Heart left ventricle (tissue), 16 donors: ENCODE measurements at regions not wholly inside any gene's neighbourhood (a gene's known extent, or its start where the extent isn't known, plus 50 kb on each side); places are given as distances from the start of the nearest gene placed in this dataset.
"Not testable (repeated sequence)": the region's sequence is repeated elsewhere in the genome, so short reads cannot be mapped to it uniquely, and the experiment has no call there.

ENCODE experiments used
- ATAC-seq, 4 donors: fragments of 200-7000 bp; cut with Tn5 transposase; one replicate each; pipeline ENCODE4 v1.9.1; 2020 to 2022; ENCODE audit warnings: moderate library complexity in 4 of 4, mild to moderate bottlenecking in 3 of 4, moderate number of reproducible peaks in 1 of 4
- DNase-seq, 5 donors: peaks; one replicate each; pipeline ENCODE4 v3.0.0-alpha.2; 2020
- H3K27ac ChIP-seq, 12 donors: fragments of 200-600 bp; sonication (generic) in 4 of 12; one replicate each; pipeline versions ENCODE4 v1.5.0 to v1.8.0; 2016 to 2022; ENCODE audit warnings: mild to moderate bottlenecking in 2 of 12
- H3K27me3 ChIP-seq, 9 donors: fragments of 200-600 bp; sonication (generic) in 2 of 9; one replicate each; pipeline versions ENCODE4 v1.5.1 to v1.8.0; 2016 to 2022; ENCODE audit warnings: mild to moderate bottlenecking in 3 of 9
- H3K36me3 ChIP-seq, 9 donors: fragments of 200-600 bp; sonication (generic) in 2 of 9; one replicate each; pipeline versions ENCODE4 v1.5.0 to v1.8.0; 2018 to 2022; ENCODE audit warnings: mild to moderate bottlenecking in 2 of 9
- H3K4me1 ChIP-seq, 12 donors: fragments of 200-600 bp; sonication (generic) in 4 of 12; one replicate each; pipeline versions ENCODE4 v1.5.0 to v1.8.0; 2016 to 2022; ENCODE audit warnings: mild to moderate bottlenecking in 3 of 12
- H3K4me3 ChIP-seq, 12 donors: fragments of 200-600 bp; sonication (generic) in 4 of 12; one replicate each; pipeline versions ENCODE4 v1.5.0 to v1.8.0; 2017 to 2022; ENCODE audit warnings: mild to moderate bottlenecking in 9 of 12, moderate library complexity in 4 of 12
- H3K9me3 ChIP-seq, 12 donors: fragments of 200-600 bp; sonication (generic) in 4 of 12; one replicate each; pipeline versions ENCODE4 v1.5.0 to v1.8.0; 2016 to 2022; ENCODE audit warnings: mild to moderate bottlenecking in 1 of 12
- CTCF ChIP-seq, 12 donors: fragments of 200-600 bp; sonication (generic) in 4 of 12; IDR thresholded peaks; one replicate each; pipeline versions ENCODE4 v1.5.0 to v1.8.0; 2018 to 2022; ENCODE audit warnings: antibody characterized with exemption in 12 of 12, mild to moderate bottlenecking in 5 of 12
- POLR2A ChIP-seq, 2 donors: fragments of 450-650 bp; IDR thresholded peaks; one replicate each; pipeline ENCODE4 v1.6.1; 2017; ENCODE audit warnings: antibody characterized with exemption in 2 of 2, mild to moderate bottlenecking in 2 of 2, moderate library complexity in 2 of 2
- WGBS, 4 donors: extraction: QIAGEN DNeasy Blood & Tissue Kit in 2 of 4; methylation state at CpG; one replicate each; pipeline versions ENCODE4 v1.1.5 to v1.1.7; 2013 to 2018; 5-methylcytosine and 5-hydroxymethylcytosine counted together
- intact Hi-C, 10 donors: fragments of 100-400 bp; cut with DNase I; formaldehyde crosslinking; loops; one replicate each; pipeline versions ENCODE4 v1.11.1 to v1.14.2; 2022
- donor health status: ischemic (EF 13 %, LVEDD 7.1; RV severe dilation, severe dysfunction).
- donor health status: healthy with polysubstance abuse.
- donor health status: DM: no; HTN: yes; CAD: no.
- donor health status: DM: no; HTN: no; CAD: no.
- donor health status: ischemic (EF 25% LVEDD 6.9; RV normal size, moderate dysfunction).
- donor health status: ischemic (EF 25% LVEDD 5.7; RV mildly dilated, moderate dysfunction).
- donor health status: healthy.
- donor health status: DM: yes; HTN: yes; CAD: no.
- donor health status: ischemic (EF 35%, LVEDD 5.7; RV mildly dilated, moderate dysfunction).
- donor health status: nonischemic (EF 11% LVEDD 7.7; RV severe dilation, severe dysfunction).
- donor health status: DM: yes; HTN: yes; CAD: no.
- donor health status: PGD.
- donor health status: ischemic (EF 29% LVEDD 5.4; RV normal size, mild dysfunction).
- donor health status: nonischemic (EF 23%, LVEDD 6.1; RV moderate dilation, normal function).

- Histone ChIP-seq H3K4me3 (no peak overlapping the region), H3K27ac (peak overlapping the region in 11 of 12 donors; percentile 4 to 75 (median 46)), H3K4me1 (peaks cover 0 to 37% (median 16%) of the 10 kb centered on the region in 12 donors), H3K9me3 (peaks cover 0 to 11% (median 3%) of the 10 kb centered on the region in 12 donors), H3K27me3 (no peaks in the 10 kb centered on the region), H3K36me3 (no peaks in the 10 kb centered on the region)
- peak in 1 of 5 donors; percentile 31 for DNase-seq
- WGBS, 4 donors, result 25 to 49% (median 42%) methylated on average over 2 of the region's 2 CpGs
- intact Hi-C loops, result loop anchor here in 3 of 10 donors (10.0 kb wide), 3 partner anchors 165 to 615 kb away; partner anchors contain the start of gene PIK3R1 (in 1 of the 3)
- peak in 3 of 4 donors; percentile 29 to 45 (median 41) for ATAC-seq
- TF ChIP-seq POLR2A (IDR thresholded peaks at IDR 0.05), result no peak
- TF ChIP-seq CTCF (IDR thresholded peaks at IDR 0.05), result no peak
Measured at GRCh38 chr5:67639976-67640375, 443.4 kb upstream of the CD180 start.

GRCh38 chr5:67639313-67639712, 442.7 kb upstream of the CD180 start:
- Histone ChIP-seq H3K27me3 (no peaks in the 10 kb centered on the region), H3K4me1 (peaks cover 0 to 37% (median 16%) of the 10 kb centered on the region in 12 donors), H3K36me3 (no peaks in the 10 kb centered on the region), H3K27ac (peak overlapping the region in 11 of 12 donors; percentile 4 to 76 (median 55)), H3K4me3 (no peak overlapping the region), H3K9me3 (peaks cover 0 to 4% (median under 1%) of the 10 kb centered on the region in 12 donors)
- TF ChIP-seq POLR2A (IDR thresholded peaks at IDR 0.05) (no peak), CTCF (IDR thresholded peaks at IDR 0.05) (no peak)
- WGBS, 4 donors, result 44 to 64% (median 49%) methylated on average over 3 of the region's 3 CpGs
- intact Hi-C loops, result no loop called here
- DNase-seq (peak; percentile 33 to 59 (median 54)), ATAC-seq (peak in 2 of 4 donors; percentile 38 to 44)

- ATAC-seq (no peak), DNase-seq (no peak)
- WGBS, 4 donors, result 76 to 88% (median 79%) methylated on average over 3 of the region's 3 CpGs
- Histone ChIP-seq H3K9me3 (no peaks in the 10 kb centered on the region), H3K27me3 (no peaks in the 10 kb centered on the region), H3K36me3 (no peaks in the 10 kb centered on the region), H3K27ac (peak overlapping the region in 2 of 12 donors; percentile 19 to 28), H3K4me3 (no peak overlapping the region), H3K4me1 (peaks cover 0 to 33% (median 15%) of the 10 kb centered on the region in 12 donors)
- TF ChIP-seq CTCF (IDR thresholded peaks at IDR 0.05) (no peak), POLR2A (IDR thresholded peaks at IDR 0.05) (no peak)
- intact Hi-C loops, result no loop called here
Measured at GRCh38 chr5:67636850-67637524, 440.4 kb upstream of the CD180 start.

- intact Hi-C loops, result no loop called here
- no peaks in the 10 kb centered on the region for H3K27me3 ChIP-seq
- no peak overlapping the region for H3K4me3 ChIP-seq
- ATAC-seq (peak; percentile 71 to 92 (median 86)), DNase-seq (peak; percentile 27 to 75 (median 72))
- TF ChIP-seq CTCF (IDR thresholded peaks at IDR 0.05) (no peak), POLR2A (IDR thresholded peaks at IDR 0.05) (no peak)
- 47 to 84% (median 57%) methylated on average over 1 of the region's 1 CpG for WGBS, 4 donors
- H3K36me3 ChIP-seq, result no peaks in the 10 kb centered on the region
- no peaks in the 10 kb centered on the region for H3K9me3 ChIP-seq
- peaks cover 0 to 33% (median 15%) of the 10 kb centered on the region in 12 donors for H3K4me1 ChIP-seq
- H3K27ac ChIP-seq, result peak overlapping the region in 5 of 12 donors; percentile 19 to 39 (median 27)
Measured at GRCh38 chr5:67636091-67636490, 439.5 kb upstream of the CD180 start.

GRCh38 chr5:67627079-67627478, 430.5 kb upstream of the CD180 start:
- H3K4me3 ChIP-seq, H3K4me1 ChIP-seq, H3K27ac ChIP-seq, H3K9me3 ChIP-seq, H3K36me3 ChIP-seq, DNase-seq, H3K27me3 ChIP-seq, ATAC-seq, intact Hi-C loops: not testable (repeated sequence)
